ENCODE measurements at regions not wholly inside any gene's neighbourhood (a gene's known extent, or its start where the extent isn't known, plus 50 kb on each side); places are given as distances from the start of the nearest gene placed in this dataset.

DNA sequence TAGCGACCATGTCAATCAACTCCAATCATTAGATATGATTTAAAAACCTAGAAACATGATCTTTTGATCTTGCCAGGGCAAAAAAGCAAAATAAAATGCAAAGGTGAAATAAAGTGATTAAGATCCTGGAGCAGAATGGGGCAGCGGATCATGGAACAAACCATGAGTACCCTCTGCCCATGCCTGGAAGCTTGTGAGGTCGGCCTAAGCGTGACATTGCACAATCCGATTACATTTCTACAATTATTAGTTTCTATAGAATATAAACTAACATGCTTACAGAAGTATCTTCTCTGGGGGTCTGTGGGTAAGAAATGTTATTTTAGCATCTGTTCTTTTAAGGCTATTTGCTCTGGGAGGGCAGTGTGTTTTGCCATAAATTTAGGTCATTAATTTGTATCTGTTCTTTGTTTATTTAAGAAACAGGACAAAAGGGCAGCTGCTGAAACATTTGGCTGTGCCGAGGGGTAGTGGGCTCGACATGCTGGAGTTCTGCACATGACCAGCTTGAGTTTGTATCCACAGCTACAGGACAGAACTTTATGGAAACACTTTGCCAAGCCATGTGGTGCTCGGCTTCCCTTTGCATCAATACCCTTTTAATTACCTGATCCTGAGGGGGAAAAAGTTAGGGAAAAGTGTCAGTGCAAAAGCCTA lies 55.9 kb downstream of the ZBTB18 start:
- TF ChIP-seq, protein P1, sequence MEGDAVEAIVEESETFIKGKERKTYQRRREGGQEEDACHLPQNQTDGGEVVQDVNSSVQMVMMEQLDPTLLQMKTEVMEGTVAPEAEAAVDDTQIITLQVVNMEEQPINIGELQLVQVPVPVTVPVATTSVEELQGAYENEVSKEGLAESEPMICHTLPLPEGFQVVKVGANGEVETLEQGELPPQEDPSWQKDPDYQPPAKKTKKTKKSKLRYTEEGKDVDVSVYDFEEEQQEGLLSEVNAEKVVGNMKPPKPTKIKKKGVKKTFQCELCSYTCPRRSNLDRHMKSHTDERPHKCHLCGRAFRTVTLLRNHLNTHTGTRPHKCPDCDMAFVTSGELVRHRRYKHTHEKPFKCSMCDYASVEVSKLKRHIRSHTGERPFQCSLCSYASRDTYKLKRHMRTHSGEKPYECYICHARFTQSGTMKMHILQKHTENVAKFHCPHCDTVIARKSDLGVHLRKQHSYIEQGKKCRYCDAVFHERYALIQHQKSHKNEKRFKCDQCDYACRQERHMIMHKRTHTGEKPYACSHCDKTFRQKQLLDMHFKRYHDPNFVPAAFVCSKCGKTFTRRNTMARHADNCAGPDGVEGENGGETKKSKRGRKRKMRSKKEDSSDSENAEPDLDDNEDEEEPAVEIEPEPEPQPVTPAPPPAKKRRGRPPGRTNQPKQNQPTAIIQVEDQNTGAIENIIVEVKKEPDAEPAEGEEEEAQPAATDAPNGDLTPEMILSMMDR (IDR thresholded peaks at IDR 0.05), result no peak
- TF ChIP-seq POLR2A (IDR thresholded peaks at IDR 0.05) (no peak), EP300 (IDR thresholded peaks at IDR 0.05) (no peak), POLR2AphosphoS5 (IDR thresholded peaks at IDR 0.05) (no peak)

Data from stomach (tissue), 4 donors.